HG02852 (cell line): ENCODE measurements at regions not wholly inside any gene's neighbourhood (a gene's known extent, or its start where the extent isn't known, plus 50 kb on each side); places are given as distances from the start of the nearest gene placed in this dataset.

Experiments used
- ATAC-seq: cut with Tn5 transposase; IDR thresholded peaks from one replicate; pipeline ENCODE4 v1.9.1; 2021; ENCODE audit warnings: mild to moderate bottlenecking, moderate library complexity; ENCODE audit not compliant: unreplicated experiment

DNA sequence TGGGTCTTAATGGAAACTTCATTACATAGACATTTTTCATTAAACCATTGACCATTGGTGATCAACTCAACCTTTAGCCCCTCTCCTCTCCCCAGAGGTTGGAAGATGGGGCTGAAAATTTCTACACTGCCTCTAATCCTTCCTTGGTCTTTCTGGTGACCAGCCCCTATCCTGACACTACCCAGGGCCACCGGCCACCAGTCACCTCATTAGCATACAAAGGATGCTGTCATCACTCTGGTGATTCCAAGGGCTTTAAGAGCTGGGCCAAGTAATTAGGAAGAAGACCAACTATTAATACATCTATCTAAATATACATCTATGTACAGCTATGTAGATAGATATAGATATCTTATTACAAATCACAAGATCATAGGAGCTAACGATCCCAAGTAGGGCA lies 111.2 kb upstream of the IRX6 start:
- no peak for ATAC-seq

DNA sequence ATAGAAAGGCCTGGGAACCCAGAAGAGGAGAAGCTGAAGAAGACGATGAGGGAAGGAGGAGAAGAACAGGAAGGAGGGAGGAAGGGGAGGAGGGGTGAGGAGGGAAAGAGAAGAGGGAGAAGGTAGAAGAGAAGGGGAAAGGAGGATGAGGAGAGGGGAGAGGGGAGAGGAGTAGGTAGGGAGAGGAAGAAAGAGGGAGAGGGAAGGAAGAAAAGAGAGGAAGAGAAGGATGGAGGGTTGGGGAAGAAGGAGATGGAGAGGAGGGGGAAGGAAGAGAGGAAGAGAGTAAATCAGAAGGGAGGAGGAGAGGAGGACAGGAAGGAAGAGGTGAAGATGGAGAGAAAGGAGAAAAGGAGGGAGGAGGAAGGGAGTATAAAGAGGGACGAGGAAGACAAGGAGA lies 109.6 kb upstream of the IRX6 start:
- ATAC-seq: no peak

DNA sequence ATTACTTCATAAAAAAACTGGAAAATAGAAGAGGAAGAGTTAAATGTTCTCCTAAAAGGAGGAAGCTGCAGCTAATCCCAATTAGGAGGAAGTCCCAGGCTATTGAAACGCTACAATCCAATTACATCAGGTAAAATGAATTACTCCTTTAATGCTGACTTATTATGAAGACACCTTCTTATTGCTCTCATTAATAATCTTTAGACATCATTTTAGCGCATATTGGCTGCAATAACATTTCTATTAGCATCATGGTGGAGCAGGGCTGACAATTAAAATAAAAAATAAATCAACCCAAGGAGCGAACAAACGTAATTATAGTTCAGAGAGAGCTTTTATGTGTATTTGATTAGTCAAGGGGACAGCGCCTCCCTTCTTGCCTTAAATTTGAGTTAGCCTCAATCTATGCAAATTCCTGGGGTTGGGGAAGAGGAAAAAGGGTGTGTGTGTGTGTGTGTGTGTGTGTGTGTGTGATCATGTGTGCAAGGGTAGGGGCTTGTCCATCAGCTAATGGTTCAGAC lies 109.0 kb upstream of the IRX6 start:
- ATAC-seq: no peak

DNA sequence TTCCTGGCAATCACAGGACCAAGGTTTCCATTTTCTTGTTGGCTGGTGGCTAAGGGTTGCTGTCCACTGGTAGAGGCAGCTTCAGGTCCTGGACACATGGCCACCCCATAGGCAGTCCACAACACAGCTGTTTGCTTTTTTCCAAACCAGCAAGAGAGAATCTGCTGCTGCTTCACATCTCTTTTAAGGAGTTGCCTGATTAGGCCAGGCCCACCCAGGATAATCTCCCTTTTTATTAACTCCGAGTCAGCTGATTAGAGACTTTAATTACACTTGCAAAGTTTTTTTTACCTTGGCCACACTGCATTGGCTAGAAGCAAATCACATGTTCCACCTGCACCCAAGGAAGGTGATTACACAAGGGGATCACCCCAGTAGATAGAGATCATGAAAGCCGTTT lies 106.6 kb upstream of the IRX6 start:
- no peak for ATAC-seq

DNA sequence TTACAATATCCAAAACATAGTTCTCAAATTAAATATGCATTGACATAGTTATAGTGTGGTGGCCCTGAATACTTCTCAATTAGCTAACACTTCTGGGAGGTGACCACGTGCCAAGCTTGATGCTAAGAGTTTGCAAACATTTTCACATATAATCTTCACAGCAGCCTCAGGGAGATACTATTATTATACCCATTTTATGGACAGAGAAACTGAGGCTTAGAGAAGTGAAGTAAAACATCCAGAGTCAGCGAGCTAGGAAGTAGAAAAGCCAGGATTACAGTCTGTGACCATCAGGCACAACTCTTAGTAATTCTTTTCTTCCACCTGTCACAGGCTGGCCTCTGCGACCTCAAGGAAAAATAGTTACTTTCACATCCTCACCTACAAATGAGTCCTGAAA lies 102.2 kb upstream of the IRX6 start:
- no peak for ATAC-seq

DNA sequence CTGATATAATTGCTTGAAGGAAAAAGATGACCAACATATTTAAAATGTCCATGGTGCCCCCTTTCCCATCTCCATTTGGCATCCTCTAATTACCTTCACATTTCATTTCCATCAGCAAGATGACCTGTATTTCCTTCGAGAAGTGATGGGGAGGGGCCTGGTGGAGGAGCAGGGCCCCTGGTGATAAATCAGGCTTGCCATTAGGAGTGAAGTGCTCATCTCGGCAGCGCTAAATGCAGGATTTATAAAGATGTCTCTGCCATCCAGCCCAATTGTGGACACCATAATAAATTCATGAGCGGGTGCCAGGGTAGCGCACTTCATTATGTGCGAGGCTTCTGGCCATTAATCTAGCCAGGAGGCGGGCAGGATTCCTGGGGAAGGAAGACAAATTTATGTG lies 101.5 kb upstream of the IRX6 start:
- ATAC-seq: no peak

DNA sequence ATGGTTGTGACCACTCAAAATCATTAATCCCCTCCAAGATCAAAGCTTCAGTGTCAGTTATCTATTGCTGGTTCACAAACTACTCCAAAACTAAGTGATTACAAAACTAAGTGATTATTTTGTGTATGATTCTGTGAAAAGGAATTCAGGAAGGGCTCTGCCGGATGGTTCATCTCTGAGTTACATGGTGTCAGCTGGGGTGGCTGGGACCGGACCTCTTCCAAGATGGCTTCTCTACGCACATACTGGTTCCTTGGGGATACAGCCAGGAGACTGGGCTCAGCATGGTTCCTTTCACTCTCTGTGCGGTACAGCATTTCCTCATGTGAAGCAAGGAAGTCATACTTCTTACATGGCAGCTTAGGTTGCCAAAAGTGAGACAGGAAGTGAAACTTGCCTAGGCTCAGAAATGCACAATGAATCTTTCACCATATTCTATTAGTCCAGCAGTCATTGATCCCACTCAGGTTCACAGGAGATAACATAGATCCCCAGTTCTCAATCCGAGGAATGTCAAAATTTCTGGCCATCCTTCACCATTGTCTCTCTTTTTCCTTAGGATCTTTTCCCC lies 97.9 kb upstream of the IRX6 start:
- ATAC-seq: no peak

DNA sequence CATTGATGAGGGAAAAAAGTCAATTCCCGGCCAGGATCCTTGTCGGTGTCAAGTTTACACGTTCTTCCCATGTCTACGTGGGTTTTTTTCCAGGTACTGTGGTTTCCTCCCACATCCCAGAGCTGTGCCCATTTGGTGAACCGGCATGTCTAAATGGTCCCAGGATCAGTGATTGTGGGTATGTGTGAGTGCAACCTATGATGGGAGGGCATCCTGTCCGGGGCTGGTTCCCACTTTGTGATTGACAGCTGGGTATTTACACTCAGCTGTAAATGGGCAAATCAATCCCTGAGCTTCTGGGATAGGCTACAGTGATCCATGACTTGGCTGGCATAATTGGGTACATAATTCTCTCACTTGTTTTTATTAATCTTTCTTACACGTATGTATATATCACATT lies 91.2 kb upstream of the IRX6 start:
- ATAC-seq: no peak

DNA sequence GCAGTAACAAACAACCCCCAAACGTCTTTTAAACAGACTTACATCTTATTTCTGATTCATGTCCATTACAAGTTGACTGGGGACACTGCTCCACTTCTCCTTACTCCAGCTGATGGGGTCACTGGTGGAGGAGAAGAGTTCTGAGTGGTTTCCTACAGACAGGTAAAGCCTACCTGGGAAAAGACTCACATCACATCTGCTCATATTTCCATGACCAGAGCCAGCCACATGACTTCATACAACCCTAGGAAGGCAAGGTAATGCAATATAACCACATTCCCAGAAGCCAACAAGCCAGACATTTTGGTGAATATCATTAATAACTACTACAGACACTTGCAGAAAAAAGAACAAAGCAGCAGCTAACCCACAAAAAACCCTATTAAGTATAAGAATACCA lies 90.5 kb upstream of the IRX6 start:
- ATAC-seq: no peak

DNA sequence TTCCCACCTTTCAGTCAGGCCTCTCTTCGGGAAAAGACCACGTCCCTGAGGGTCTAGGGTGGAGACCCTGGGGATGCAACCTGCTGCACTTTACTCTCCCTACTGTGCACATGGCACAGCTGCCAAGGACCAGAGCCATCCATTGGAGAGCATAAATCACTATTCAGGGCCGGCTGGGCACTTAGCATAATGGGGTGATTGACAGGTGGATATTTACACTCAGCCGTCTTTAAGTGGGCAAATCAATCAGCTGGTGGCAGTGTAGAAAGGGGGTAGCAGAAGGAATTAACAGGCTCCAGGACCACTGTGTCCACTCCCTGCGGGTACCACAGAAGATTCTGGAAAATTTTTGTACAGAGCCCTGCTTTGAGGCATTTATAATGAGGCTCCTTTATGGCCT lies 87.3 kb upstream of the IRX6 start:
- no peak for ATAC-seq

DNA sequence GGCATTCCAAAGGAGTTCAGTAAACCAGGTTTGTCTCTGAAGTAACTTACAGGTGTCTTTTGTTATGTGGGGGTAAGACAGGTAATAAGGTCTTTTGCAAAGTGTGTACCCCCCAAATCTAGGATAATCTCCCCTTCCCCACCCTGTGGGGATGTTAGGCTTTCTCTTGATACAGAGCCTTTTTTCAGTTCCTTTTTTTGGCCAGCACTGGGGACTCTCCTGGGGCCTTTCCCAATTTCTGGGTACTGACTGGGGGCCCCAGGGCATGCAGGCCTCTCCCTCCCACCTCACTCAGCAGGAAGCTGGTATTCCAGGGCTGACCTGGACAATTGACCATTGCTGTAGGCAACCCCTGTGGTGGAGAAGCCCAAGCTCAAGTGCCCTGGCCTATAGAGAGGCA lies 84.3 kb upstream of the IRX6 start:
- no peak for ATAC-seq

DNA sequence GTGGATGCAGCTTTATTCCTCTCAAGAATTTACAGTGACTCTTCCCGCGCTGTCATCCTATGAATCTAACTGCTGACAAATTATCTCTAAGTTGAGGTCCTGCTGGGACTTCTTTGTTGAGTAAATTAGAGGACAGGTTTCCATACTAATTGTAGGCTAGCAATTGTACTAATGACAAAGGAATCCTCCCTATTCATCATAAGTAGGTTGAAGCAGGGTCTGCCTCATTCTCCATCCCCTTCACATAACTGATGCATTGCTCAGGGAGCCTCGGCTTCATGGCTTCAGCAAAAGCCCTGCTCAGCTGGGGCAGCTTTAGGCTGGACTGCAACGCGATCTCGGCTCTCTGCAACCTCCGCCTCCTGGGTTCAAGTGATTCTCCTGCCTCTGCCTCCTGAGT lies 83.1 kb upstream of the IRX6 start:
- no peak for ATAC-seq

DNA sequence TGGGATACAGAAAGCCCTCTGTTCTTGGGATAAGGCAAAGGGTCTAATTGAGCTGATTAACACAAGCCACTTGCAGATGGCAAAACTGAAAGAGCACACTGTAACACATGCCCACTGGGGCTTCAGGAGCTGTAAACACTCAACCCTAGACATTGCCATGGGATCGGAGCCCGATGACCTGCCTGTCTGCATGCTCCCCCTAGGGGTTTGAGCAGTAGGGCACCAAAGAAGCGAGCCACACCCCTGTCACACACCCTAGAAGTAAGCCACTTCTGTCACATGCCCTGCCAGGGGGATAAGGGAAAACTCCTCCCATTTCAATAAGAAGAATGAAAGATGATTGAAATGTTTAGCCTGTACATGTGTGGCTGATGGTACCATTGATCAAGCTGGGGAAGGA lies 81.3 kb upstream of the IRX6 start:
- ATAC-seq: no peak

DNA sequence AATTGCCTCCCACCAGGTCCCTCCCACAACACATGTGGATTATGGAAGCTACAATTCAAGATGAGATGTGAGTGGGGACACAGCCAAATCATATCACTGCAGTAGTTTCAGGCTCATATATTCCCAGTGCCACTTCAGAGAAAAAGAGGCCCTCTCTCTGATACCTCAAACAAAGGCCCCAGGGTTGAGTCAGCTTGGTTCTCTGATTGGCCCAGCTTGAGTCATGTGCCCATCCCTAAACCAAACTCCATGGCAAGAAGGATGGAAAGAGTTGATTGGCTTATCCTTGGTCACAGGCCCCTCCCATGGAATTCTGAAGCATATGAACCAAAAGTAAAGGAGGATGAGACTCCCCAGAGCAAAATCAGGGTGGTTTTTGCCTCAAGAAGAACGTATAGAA lies 75.9 kb upstream of the IRX6 start:
- ATAC-seq: no peak

DNA sequence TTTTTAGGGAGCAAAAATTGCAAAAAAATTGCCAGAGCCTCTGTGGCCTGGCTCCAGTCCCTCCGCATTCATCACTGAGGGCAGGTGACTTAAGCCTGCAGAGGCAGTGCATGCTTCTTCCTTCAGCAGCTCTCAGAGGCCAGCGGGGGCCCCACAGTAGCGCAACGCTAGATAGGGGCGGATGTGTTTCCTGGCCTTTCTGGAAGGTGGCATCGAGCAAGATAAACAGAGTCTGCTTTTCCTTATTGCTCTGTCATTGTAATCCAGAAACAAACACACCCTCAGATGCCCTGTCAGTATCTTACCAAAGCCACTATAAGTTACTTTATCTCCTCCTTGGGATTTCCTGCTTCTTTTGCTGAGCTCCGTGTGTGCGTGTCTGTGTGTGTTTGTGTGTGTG lies 75.5 kb upstream of the IRX6 start:
- ATAC-seq: no peak

DNA sequence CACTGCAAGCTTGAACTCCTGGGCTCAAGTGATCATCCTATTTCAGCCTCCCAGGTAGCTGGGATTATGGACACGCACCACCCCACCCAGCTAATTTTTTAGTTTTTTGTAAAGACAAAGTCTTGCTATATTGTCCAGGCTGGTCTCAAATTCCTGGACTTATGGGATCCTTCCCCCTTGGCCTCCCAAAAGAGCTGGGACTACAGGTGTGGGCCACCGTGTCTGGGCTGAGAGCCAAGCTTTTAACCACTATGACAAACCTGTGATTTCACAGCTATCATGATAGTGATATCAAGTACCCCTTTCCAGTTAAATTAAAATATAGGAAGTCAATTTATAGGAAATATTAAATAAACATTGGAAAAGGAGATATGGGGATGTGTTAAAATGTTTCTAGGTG lies 74.6 kb upstream of the IRX6 start:
- ATAC-seq: no peak

DNA sequence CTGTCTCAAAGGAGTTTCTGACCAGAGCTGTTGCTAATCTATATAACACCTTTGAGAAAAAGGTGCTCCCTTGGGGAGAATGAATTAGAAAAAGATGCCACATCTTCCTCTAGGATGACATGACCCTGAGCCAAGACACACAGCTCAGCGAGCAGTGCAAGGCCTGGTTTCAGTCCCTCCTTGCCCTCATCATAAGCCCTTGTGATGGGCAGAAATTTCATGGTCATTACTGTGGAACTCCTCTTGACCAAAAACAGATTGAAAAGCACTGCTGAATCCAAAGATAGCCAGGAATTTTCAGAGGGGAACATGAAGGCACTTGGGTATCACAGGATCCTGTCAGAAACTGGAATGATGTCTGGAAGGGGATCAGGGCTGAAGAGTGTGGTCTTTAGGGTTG lies 74.1 kb upstream of the IRX6 start:
- ATAC-seq: no peak

DNA sequence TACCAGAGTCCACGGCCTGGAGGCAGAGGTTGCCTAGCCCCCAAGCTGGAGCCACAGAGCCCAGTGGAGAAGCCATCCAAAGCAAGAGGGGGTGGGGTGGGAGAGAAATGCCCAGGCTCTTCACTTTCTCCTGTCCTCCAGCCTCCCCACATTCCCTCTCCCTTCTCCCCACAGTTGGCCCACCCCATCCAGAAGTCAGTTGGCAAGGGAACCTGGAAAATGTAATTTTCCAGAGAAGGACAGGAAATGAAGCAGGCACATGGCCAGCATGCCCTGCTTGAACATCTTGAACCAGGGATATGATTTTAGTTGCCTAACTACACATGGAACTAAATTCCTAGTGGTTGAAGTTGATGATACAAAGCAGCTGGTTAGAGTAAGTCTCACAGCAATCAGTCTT lies 73.3 kb upstream of the IRX6 start:
- no peak for ATAC-seq

DNA sequence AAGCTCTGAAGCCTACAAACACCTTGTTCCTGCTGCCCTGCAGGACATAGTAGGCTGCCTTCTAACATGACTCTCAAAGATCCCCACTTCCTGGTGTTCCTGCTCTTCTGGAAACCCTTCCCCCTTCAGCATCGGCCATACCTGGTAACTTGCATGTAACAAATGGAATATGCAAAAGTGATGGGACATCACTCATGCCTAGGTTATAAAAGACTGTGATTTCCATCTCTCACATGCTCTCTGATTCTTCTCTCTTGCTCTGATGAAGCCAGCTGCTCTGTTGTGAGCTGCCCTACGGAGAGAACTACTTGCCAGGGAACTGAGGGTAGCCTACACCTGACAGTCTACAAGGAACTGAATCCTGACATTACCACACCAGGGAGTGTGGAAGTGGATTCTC lies 72.9 kb upstream of the IRX6 start:
- ATAC-seq: no peak

DNA sequence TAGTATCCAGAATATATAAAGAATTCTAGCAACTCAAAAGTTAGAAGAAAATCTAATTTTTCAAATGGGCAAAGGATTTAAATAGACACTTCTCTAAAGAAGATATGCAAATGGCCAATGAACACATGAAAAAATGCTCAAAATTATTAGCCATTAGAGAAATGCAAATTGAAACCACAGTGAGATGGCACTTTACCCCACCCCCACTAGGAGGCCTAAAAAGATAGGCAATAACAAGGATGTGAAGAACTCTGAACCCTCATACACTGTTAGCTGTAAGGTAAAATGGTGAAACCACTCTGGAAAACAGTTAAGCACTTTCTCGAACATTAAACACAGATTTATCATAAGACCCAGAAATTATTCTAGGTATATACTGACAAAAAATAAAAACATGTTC lies 71.4 kb upstream of the IRX6 start:
- ATAC-seq: no peak

DNA sequence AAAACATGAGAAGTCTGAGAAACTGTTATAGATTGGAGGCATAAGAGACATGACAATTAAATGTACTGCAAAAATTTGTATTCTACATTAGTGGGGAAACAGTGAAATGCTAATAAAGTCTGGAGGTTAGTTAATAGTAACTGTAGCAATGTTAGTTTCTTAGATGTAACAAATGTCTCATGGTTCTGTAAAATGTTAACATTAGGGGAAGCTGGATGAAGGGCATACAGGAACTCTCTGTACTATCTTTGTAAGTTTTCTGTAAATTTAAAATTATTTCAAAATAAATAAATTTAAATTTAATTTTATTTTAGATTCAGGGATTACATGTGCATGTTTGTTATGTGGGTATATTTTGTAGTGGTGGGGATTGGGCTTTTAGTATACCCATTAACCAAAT lies 70.0 kb upstream of the IRX6 start:
- no peak for ATAC-seq

DNA sequence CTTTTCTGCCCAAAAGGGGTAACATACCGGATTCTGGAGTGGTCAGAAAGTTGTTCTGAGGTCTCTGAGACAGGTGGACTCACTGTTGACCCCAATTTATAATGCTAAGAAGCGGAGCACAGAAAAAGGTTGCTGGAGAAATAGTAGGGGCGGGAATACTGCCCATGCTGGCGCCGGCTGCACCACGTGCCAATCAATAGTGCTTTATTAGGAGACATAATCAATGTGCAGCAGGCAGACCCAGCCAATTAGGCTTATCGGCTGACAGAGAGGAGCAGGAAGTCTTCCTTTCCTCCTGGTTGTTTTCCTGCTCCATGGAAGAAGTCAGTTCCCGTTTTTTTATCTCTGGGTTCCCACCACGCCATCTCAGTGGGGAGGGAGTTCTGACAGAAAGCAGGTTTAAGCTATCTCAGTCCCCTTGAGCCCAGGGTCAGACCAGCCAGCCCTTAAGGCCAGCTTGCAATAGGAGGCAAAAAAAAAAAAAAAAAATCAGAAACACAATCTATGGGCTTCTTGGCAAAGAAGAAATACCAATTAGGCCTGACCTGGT lies 68.2 kb upstream of the IRX6 start:
- no peak for ATAC-seq

DNA sequence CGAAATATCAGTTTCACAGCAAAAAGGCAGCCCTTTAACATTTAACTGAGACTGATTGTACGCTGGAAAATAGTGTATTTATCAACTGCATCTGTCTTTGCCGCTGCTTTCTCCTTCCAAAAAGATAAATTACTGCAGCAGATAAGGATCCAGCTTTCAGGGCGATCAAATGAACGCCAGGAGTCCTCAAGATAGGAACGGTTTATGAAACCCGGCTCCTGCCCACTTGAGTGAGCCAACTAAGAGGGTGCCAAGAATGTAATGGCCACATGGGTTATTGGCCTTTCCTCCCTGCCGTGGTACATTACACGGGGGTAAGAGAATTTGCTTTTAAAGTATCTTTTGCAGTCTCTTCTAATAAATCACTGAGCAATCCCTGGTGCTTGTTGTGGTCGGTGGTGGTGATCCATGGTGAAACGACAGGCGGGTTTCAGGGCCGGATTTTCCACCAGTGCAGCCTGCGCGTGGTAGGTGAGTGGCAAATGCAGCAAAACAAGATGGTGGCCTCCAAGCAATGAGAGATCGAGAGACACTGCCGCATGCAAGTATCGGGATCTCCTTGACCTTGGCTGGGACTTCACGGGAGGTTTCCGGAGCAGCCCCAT lies 67.5 kb upstream of the IRX6 start:
- ATAC-seq: no peak
